ENCODE measurements at regions not wholly inside any gene's neighbourhood (a gene's known extent, or its start where the extent isn't known, plus 50 kb on each side); places are given as distances from the start of the nearest gene placed in this dataset.

- TF ChIP-seq, protein P1, sequence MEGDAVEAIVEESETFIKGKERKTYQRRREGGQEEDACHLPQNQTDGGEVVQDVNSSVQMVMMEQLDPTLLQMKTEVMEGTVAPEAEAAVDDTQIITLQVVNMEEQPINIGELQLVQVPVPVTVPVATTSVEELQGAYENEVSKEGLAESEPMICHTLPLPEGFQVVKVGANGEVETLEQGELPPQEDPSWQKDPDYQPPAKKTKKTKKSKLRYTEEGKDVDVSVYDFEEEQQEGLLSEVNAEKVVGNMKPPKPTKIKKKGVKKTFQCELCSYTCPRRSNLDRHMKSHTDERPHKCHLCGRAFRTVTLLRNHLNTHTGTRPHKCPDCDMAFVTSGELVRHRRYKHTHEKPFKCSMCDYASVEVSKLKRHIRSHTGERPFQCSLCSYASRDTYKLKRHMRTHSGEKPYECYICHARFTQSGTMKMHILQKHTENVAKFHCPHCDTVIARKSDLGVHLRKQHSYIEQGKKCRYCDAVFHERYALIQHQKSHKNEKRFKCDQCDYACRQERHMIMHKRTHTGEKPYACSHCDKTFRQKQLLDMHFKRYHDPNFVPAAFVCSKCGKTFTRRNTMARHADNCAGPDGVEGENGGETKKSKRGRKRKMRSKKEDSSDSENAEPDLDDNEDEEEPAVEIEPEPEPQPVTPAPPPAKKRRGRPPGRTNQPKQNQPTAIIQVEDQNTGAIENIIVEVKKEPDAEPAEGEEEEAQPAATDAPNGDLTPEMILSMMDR (IDR thresholded peaks at IDR 0.05) = no peak
- TF ChIP-seq EZH2 (IDR thresholded peaks at IDR 0.05) (no peak), EZH2phosphoT487 (IDR thresholded peaks at IDR 0.05) (no peak)
These were observed 186.2 kb upstream of the TBL1X start for GRCh38 chrX:9278475-9279233.

All from neural progenitor cell (in vitro differentiated cells).